Gastroesophageal sphincter (tissue), 4 donors: ENCODE measurements at regions not wholly inside any gene's neighbourhood (a gene's known extent, or its start where the extent isn't known, plus 50 kb on each side); places are given as distances from the start of the nearest gene placed in this dataset.

Experiments
- ATAC-seq: fragments of 150-250 bp; one replicate; pipeline ENCODE4 v1.9.1; 2016; ENCODE audit warnings: mild to moderate bottlenecking, moderate library complexity
- H3K27ac ChIP-seq, 4 donors: fragments of 200-600 bp; sonication (generic) in 3 of 4; 1 replicate in 3 of 4; 2 replicates in 1 of 4; pipeline ENCODE4 v1.5.1; 2016 to 2019
- H3K27me3 ChIP-seq: fragments of 200-600 bp; sonication (generic); one replicate; pipeline ENCODE4 v1.5.1; 2019
- H3K36me3 ChIP-seq, 2 donors: fragments of 200-600 bp; sonication (generic); one replicate each; pipeline ENCODE4 v1.5.1; 2019; ENCODE audit warnings: control low read depth in 1 of 2
- H3K4me1 ChIP-seq, 3 donors: fragments of 200-600 bp; sonication (generic); 1 replicate in 2 of 3; 2 replicates in 1 of 3; pipeline ENCODE4 v1.5.1; 2016 to 2019; ENCODE audit warnings: control low read depth in 2 of 3
- H3K4me3 ChIP-seq, 2 donors: fragments of 200-600 bp; sonication (generic); one replicate each; pipeline ENCODE4 v1.5.1; 2019; ENCODE audit warnings: mild to moderate bottlenecking in 1 of 2, moderate library complexity in 1 of 2
- H3K9me3 ChIP-seq, 3 donors: fragments of 200-600 bp; sonication (generic); one replicate each; pipeline ENCODE4 v1.5.1; 2017 to 2019; ENCODE audit warnings: control low read depth in 2 of 3
- CTCF ChIP-seq, 4 experiments: fragments of 200-600 bp in 2 of 4; fragments of 450-650 bp in 2 of 4; sonication (generic) in 1 of 4; IDR thresholded peaks; one replicate each; pipeline ENCODE4 v1.5.1; 2017 to 2019; ENCODE audit warnings: antibody characterized with exemption in 4 of 4, mild to moderate bottlenecking in 2 of 4, moderate library complexity in 2 of 4
- EP300 ChIP-seq: sonication (generic); formaldehyde crosslinking; IDR thresholded peaks from one replicate; pipeline ENCODE4 v1.6.1; 2017; ENCODE audit warnings: antibody characterized with exemption, mild to moderate bottlenecking
- POLR2A ChIP-seq, 2 donors: fragments of 450-650 bp; IDR thresholded peaks; one replicate each; pipeline ENCODE4 v1.6.1; 2017; ENCODE audit warnings: antibody characterized with exemption in 2 of 2, mild to moderate bottlenecking in 2 of 2, moderate library complexity in 1 of 2
- POLR2AphosphoS5 ChIP-seq: sonication (generic); formaldehyde crosslinking; IDR thresholded peaks from one replicate; pipeline ENCODE4 v1.6.1; 2017; ENCODE audit warnings: antibody characterized with exemption
- WGBS, 2 donors: methylation state at CpG; one replicate each; pipeline ENCODE4 v1.1.5; 2018; ENCODE audit warnings: low coverage in 1 of 2; 5-methylcytosine and 5-hydroxymethylcytosine counted together

- H3K36me3 ChIP-seq: no peaks in the 10 kb centered on the region
- ATAC-seq: no peak
- peaks cover 5 to 32% (median 8%) of the 10 kb centered on the region in 3 donors for H3K4me1 ChIP-seq
- TF ChIP-seq POLR2AphosphoS5 (no peak), EP300 (no peak), POLR2A (IDR thresholded peaks at IDR 0.05) (no peak), CTCF (IDR thresholded peaks at IDR 0.05) (no peak)
- WGBS, 2 donors: 67 to 92% methylated on average over 2 to 4 of the region's 4 CpGs
- no peaks in the 10 kb centered on the region for H3K9me3 ChIP-seq
- H3K27me3 ChIP-seq: no peaks in the 10 kb centered on the region
- H3K4me3 ChIP-seq: no peak overlapping the region
- H3K27ac ChIP-seq: no peak overlapping the region
These were observed 829.3 kb upstream of the IGFBP3 start for GRCh38 chr7:46750321-46750865.

- no peak for ATAC-seq
- Histone ChIP-seq H3K36me3 (no peaks in the 10 kb centered on the region), H3K4me1 (peaks cover 0 to 19% (median 0%) of the 10 kb centered on the region in 3 donors), H3K4me3 (no peak overlapping the region), H3K27me3 (no peaks in the 10 kb centered on the region), H3K27ac (no peak overlapping the region), H3K9me3 (no peaks in the 10 kb centered on the region)
- TF ChIP-seq POLR2A (IDR thresholded peaks at IDR 0.05) (no peak), CTCF (IDR thresholded peaks at IDR 0.05) (no peak), EP300 (no peak), POLR2AphosphoS5 (no peak)
- WGBS, 2 donors: 81 to 94% methylated on average over 5 to 6 of the region's 6 CpGs
These were observed 827.0 kb upstream of the IGFBP3 start for GRCh38 chr7:46747869-46748576.

GRCh38 chr7:46746695-46747687 lies 825.9 kb upstream of the IGFBP3 start:
- H3K9me3 ChIP-seq: no peaks in the 10 kb centered on the region
- no peaks in the 10 kb centered on the region for H3K27me3 ChIP-seq
- H3K36me3 ChIP-seq: no peaks in the 10 kb centered on the region
- peaks cover 0 to 9% (median 0%) of the 10 kb centered on the region in 3 donors for H3K4me1 ChIP-seq
- no peak overlapping the region for H3K27ac ChIP-seq
- ATAC-seq: no peak
- 70 to 87% methylated on average over 5 to 7 of the region's 13 CpGs for WGBS, 2 donors
- no peak overlapping the region for H3K4me3 ChIP-seq
- no peak for TF ChIP-seq POLR2AphosphoS5
- no peak for TF ChIP-seq EP300
- no peak for TF ChIP-seq CTCF (IDR thresholded peaks at IDR 0.05)
- TF ChIP-seq POLR2A (IDR thresholded peaks at IDR 0.05): no peak

- no peaks in the 10 kb centered on the region for H3K36me3 ChIP-seq
- H3K9me3 ChIP-seq: no peaks in the 10 kb centered on the region
- TF ChIP-seq POLR2A (IDR thresholded peaks at IDR 0.05) (no peak), CTCF (IDR thresholded peaks at IDR 0.05) (peak in 1 of 4 experiments; percentile 40)
- no peak overlapping the region for H3K4me3 ChIP-seq
- H3K4me1 ChIP-seq: peaks cover 0 to 7% (median 0%) of the 10 kb centered on the region in 3 donors
- 64 to 74% methylated on average over 3 of the region's 3 CpGs for WGBS, 2 donors
- no peak for ATAC-seq
- H3K27ac ChIP-seq: no peak overlapping the region
- H3K27me3 ChIP-seq: no peaks in the 10 kb centered on the region
These were observed 824.6 kb upstream of the IGFBP3 start for GRCh38 chr7:46745707-46746090.
